B cell (primary cell): ENCODE measurements at regions not wholly inside any gene's neighbourhood (a gene's known extent, or its start where the extent isn't known, plus 50 kb on each side); places are given as distances from the start of the nearest gene placed in this dataset.

Experiments used
- CTCF ChIP-seq: fragments of 200-600 bp; IDR thresholded peaks from one replicate; pipeline ENCODE4 v1.8.0; 2022; ENCODE audit warnings: antibody characterized with exemption, mild to moderate bottlenecking
- EZH2 ChIP-seq: IDR thresholded peaks from 2 replicates; pipeline ENCODE4 v1.6.1; 2012; ENCODE audit warnings: borderline replicate concordance, low read depth, mild to moderate bottlenecking, moderate library complexity, low read length; ENCODE audit not compliant: insufficient read depth, poor library complexity, severe bottlenecking

- TF ChIP-seq CTCF: no peak
- TF ChIP-seq EZH2: no peak
These were observed 64.2 kb upstream of the SELENOP start for GRCh38 chr5:42875785-42876374.
